Activated T-cell treated with anti-CD3 and anti-CD28 coated beads for 1 hour (primary cell): ENCODE measurements at regions not wholly inside any gene's neighbourhood (a gene's known extent, or its start where the extent isn't known, plus 50 kb on each side); places are given as distances from the start of the nearest gene placed in this dataset.
"Not testable (repeated sequence)": the region's sequence is repeated elsewhere in the genome, so short reads cannot be mapped to it uniquely, and the experiment has no call there.

Source experiments
- DNase-seq: peaks from one replicate; pipeline ENCODE4 v3.0.0-alpha.2; 2020; ENCODE audit warnings: low read depth

DNA sequence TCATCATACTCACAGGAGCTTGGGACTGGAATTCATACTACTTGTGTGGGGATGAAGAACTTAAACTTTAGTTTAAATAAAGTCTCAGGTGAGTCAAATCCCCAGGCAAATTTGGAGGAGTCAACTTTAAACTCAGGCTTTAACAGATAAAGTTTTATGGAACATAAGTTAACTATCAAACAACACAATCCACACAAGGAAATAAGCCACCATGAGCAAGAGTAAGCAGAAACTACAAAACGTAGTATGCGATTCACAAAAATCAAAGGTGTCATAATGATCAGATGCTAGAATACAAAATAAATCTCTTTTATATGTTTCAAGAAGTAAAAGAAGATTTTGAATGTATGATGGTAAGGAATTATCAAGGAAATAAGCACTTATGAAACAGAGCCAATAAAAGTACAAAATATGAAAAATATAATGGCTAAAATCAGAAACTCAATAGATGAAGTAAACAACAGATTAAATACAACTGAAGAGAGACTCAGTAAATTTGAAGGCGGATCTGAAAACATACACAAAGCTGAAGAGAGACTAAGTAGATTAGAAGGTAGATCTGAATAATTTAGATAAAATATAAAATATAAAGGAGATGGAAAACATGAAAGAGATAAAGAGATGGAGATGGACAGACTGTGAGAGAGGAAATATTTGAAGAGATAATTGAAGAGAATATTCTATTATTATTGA is 97.5 kb upstream of the TWIST2 start:
- DNase-seq = no peak

DNA sequence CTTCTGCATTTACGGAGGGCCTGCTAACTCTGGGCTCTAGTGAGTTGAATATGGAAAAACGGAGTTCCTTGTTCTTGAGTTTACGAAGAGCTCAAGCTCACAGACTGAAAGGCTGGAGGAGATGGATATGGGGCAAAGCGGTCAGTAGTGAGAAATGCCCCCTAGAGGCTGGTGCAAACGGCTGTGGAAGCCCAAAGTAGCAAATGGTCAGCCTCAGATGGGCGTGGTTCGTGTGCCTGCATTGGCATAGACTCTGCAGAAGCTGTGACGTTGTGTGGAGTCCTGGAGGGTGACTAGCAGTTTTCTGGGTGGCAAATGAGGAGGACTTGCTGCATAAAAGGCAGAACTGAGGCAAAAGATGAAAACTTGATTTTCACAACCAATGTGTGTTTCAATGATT is 93.6 kb upstream of the TWIST2 start:
- no peak for DNase-seq

GRCh38 chr2:238761868-238762267 is 86.0 kb upstream of the TWIST2 start:
- no peak for DNase-seq

DNA sequence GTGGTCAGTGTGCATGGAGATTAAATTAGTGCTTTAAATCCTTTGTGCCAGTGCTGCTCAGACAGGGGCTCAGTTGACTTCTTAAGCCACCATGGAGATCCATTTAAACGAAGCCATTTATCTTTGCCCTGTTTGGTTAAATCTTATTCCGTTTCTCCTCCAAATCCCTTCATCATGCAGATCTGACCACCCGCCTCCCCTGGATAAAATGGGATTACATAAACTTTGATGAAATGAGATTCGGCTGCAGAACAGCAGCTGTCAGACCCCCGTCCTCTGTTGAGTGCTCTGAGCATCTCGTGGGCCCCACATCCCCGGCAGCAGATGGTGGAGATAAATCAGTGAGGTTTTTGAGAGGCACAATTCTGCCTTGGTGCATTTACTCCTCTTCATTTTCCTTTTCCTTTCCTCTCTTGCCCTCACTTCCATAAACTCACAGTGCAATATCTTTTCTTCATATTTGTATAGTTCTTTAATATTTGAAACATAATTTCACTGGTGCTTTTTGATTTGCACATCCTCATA is 84.4 kb upstream of the TWIST2 start:
- no peak for DNase-seq

GRCh38 chr2:238765590-238765989 is 82.3 kb upstream of the TWIST2 start:
- no peak for DNase-seq

GRCh38 chr2:238771218-238771617 is 76.7 kb upstream of the TWIST2 start:
- DNase-seq = no peak

DNA sequence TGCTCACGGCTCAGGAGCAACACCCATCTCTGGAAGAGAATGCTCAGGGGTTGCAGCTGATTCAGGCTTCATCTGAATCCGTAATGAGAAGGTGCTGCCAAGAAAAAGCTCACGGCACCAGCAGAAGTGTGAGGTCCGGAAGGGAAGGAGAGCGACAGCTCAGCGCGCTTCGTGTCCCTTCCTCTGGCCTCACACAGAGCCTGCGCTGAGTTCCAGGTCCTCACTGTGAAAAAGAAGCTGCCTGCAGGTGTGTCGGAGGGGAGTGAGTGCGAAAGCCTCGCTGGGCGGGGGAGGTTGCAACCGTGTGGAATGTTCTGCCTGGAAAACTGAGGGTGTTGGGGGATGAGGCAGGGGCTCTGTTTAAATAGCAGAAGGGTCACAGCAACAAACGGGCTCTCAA is 76.2 kb upstream of the TWIST2 start:
- DNase-seq = no peak

DNA sequence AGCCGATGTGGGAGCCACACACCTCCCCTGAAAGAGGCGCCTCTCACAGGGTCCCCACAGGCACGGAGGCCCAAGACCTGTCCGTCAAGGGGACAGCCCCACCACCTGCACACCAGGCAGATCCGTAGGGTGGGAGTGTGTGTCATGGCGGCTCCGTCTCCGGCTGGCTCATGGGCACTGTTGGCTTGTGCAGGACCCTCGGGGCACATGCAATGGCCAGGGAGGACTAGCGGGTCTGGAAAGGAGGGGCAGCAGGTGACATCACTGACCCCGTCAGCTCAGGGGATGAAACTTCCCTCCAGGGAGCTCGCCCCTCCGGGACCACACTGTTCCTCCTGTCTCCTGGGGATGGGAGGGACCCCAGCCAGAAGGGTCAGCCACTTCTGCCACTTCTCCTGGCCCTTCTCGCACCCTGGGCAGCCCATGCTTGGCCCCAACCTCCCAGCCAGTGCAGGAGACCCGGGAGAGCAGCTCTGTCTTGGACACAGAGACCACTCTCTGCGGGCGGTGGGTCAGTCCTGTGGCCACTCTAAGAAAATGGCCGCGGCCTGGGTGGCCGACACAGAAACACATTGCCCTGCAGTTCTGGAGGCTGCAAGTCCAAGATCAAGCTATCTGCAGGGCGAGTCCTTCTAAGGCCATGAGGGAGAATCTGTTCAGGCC is 75.1 kb upstream of the TWIST2 start:
- DNase-seq = no peak

- no peak for DNase-seq
Observed at GRCh38 chr2:238773472-238773871, 74.4 kb upstream of the TWIST2 start.

GRCh38 chr2:238774071-238774470 is 73.8 kb upstream of the TWIST2 start:
- DNase-seq = no peak

DNA sequence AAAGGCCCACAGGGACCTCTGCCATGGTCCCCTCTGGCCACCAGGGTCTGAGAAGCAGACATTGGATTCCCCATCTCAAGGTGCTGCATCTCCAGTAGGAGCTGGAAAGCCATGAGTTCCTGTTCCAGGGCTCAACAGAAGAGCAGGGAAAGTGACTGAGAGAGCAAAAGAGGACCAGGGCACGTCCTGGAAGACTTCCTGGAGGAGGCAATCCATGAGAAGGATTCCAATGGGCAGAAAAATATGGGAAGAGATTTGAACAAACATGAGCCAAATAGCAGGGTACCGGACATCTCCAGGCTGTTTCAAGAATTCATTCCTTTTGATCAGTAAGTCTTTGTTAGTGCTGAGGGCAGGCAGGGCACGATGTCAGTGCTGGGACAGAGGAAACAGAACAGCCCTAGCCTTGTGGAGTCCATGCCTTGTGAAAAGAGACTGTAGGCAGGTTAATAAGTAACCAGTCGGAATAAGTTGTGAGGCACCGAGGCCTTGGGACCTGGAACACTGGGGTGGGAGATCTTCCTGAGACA is 72.8 kb upstream of the TWIST2 start:
- no peak for DNase-seq

DNA sequence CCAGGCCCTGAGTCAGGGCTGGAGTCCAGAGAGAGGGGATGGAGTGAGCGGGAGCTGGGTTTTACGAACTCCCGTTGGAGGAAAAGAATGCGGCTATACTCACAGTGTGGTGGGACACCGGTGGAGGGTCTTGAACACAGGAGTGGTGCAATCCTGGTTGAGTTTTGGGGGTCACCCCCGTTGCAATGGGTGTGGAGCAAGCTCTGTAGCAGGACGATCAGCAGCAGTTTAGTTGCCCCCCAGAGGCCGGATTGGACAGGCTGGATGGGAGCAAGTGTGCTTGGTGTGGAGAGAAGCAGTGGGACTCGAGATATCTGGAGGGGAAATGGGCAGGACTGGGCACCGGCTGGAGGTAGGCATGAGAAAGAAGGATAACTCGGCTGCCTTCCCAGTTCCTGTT is 72.3 kb upstream of the TWIST2 start:
- DNase-seq = no peak

DNA sequence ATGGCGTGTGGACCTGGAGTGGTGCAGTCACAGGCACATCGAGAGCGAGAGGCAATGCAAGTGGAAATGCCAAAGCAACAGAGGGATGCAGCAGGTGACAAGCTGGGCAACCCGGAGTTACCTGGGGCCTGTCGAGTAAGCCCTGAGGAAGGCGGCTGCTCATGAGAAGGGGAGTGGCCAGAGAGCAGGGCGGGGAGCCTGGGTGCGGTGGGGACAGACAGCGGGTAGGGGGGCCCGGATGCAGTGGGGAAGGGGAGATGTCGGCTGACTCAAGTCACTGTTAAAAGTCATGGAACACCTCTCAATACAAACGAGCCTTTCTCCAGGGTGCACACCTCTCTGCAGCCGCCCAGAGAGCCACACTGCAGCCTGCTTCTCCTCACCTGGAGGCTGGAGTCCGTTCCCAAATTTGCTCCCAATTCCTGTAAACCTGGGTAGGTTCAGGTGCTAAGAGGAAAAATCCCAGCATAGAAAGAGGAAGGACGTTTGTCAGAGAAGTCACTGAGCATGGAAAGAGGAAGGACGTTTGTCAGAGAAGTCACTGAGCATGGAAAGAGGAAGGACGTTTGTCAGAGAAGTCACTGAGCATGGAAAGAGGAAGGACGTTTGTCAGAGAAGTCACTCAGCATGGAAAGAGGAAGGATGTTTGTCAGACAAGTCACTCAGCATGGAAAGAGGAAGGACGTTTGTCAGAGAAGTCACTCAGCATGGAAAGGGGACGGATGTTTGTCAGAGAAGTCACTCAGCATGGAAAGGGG is 71.7 kb upstream of the TWIST2 start:
- no peak for DNase-seq

GRCh38 chr2:238776761-238777046 is 71.2 kb upstream of the TWIST2 start:
- DNase-seq = not testable (repeated sequence)

- DNase-seq = no peak
Observed at GRCh38 chr2:238777369-238778067, 70.4 kb upstream of the TWIST2 start.

GRCh38 chr2:238784671-238785527 is 63.0 kb upstream of the TWIST2 start:
- peak; percentile 47 for DNase-seq

GRCh38 chr2:238785528-238785860 is 62.4 kb upstream of the TWIST2 start:
- no peak for DNase-seq

- DNase-seq = no peak
Observed at GRCh38 chr2:238786379-238786778, 61.5 kb upstream of the TWIST2 start.

- DNase-seq = no peak
Observed at GRCh38 chr2:238786792-238787490, 60.9 kb upstream of the TWIST2 start.

DNA sequence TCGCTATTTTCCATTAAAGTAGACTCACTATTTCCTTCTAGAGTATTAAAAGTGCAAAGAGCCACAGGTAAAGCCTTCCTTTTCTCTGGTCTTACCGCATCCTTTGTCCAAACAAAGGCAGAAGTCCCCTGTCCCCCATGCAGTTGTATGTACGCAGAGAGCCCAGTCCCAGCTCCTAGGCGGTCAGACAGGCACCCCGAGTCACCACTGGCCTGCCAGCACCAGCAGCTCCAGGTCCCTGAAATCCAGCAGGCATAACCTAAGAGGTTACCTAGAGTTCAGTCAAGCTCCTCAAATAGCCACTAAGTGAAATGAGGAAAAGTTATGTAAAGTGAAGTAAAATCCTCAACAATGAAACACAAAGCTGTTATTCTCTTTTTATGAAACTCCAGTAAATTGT is 60.4 kb upstream of the TWIST2 start:
- no peak for DNase-seq

- DNase-seq = no peak
Observed at GRCh38 chr2:238789317-238789806, 58.5 kb upstream of the TWIST2 start.
